ENCODE measurements at regions not wholly inside any gene's neighbourhood (a gene's known extent, or its start where the extent isn't known, plus 50 kb on each side); places are given as distances from the start of the nearest gene placed in this dataset.

GRCh38 chr11:32013603-32014002 lies 77.3 kb upstream of the RCN1 start:
- DNase-seq (ENCODE audit: low read depth, low spot score), result no peak
- TF ChIP-seq, protein P1, sequence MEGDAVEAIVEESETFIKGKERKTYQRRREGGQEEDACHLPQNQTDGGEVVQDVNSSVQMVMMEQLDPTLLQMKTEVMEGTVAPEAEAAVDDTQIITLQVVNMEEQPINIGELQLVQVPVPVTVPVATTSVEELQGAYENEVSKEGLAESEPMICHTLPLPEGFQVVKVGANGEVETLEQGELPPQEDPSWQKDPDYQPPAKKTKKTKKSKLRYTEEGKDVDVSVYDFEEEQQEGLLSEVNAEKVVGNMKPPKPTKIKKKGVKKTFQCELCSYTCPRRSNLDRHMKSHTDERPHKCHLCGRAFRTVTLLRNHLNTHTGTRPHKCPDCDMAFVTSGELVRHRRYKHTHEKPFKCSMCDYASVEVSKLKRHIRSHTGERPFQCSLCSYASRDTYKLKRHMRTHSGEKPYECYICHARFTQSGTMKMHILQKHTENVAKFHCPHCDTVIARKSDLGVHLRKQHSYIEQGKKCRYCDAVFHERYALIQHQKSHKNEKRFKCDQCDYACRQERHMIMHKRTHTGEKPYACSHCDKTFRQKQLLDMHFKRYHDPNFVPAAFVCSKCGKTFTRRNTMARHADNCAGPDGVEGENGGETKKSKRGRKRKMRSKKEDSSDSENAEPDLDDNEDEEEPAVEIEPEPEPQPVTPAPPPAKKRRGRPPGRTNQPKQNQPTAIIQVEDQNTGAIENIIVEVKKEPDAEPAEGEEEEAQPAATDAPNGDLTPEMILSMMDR (conservative IDR thresholded peaks at IDR 0.05), result no peak
- H3K4me1 Mint-ChIP-seq, result no peaks in the 10 kb centered on the region
- H3K9me3 Mint-ChIP-seq, result peaks cover 3% of the 10 kb centered on the region
- H3K27me3 Mint-ChIP-seq (ENCODE audit: low read depth), result peaks cover 33% of the 10 kb centered on the region
- H3K27ac Mint-ChIP-seq (ENCODE audit: unreplicated experiment), result no peak overlapping the region
- no peaks in the 10 kb centered on the region for H3K36me3 Mint-ChIP-seq (ENCODE audit: low read depth)
- H3K4me3 Mint-ChIP-seq, result no peak overlapping the region

- Mint-ChIP-seq H3K4me3 (no peak overlapping the region), H3K36me3 (ENCODE audit: low read depth) (no peaks in the 10 kb centered on the region), H3K27me3 (ENCODE audit: low read depth) (peaks cover 30% of the 10 kb centered on the region), H3K27ac (ENCODE audit: unreplicated experiment) (no peak overlapping the region), H3K4me1 (no peaks in the 10 kb centered on the region), H3K9me3 (peaks cover 3% of the 10 kb centered on the region)
- no peak for DNase-seq (ENCODE audit: low read depth, low spot score)
- TF ChIP-seq, protein P1 (conservative IDR thresholded peaks at IDR 0.05), result no peak
Measured at GRCh38 chr11:32012049-32012448, 78.8 kb upstream of the RCN1 start.

- peaks cover 23% of the 10 kb centered on the region for H3K27me3 Mint-ChIP-seq (ENCODE audit: low read depth)
- H3K4me3 Mint-ChIP-seq, result no peak overlapping the region
- peaks cover 5% of the 10 kb centered on the region for H3K4me1 Mint-ChIP-seq
- peaks cover 3% of the 10 kb centered on the region for H3K9me3 Mint-ChIP-seq
- H3K36me3 Mint-ChIP-seq (ENCODE audit: low read depth), result no peaks in the 10 kb centered on the region
- DNase-seq (ENCODE audit: low read depth, low spot score), result no peak
- H3K27ac Mint-ChIP-seq (ENCODE audit: unreplicated experiment), result peak overlapping the region; percentile 73
- TF ChIP-seq, protein P1 (conservative IDR thresholded peaks at IDR 0.05), result no peak
Measured at GRCh38 chr11:32008880-32009551, 81.9 kb upstream of the RCN1 start.

DNA sequence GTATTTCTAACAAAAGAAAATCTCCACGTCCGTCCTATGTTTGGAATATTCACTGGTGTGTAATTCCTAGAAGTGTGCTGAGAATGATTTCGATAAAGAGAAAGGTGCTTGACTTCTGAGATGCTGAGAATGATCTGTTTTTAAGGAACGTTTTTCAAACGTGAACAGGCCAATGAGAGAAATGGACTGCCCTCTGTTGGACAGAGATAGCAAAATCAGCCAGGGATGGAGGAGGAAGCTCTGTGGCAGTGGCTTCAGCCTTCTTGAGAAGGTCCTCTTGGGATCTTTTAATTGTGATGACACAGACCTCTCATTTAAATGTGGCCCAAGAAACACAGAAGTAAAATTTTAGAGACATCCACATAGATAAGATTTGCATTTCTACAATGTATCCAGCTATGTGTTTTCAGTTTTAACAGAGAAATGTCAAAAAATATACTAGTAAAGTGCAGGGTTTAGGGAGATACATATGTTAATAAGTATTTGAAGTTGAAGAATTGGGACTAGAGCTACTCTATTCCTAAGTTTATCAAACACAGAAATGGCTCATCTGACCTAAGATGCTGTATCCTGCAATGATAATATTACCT lies 84.0 kb upstream of the RCN1 start:
- Mint-ChIP-seq H3K4me1 (peaks cover 5% of the 10 kb centered on the region), H3K36me3 (ENCODE audit: low read depth) (no peaks in the 10 kb centered on the region), H3K4me3 (no peak overlapping the region), H3K9me3 (peaks cover 3% of the 10 kb centered on the region), H3K27ac (ENCODE audit: unreplicated experiment) (no peak overlapping the region), H3K27me3 (ENCODE audit: low read depth) (peaks cover 31% of the 10 kb centered on the region)
- TF ChIP-seq, protein P1 (conservative IDR thresholded peaks at IDR 0.05), result peak; percentile 81
- DNase-seq (ENCODE audit: low read depth, low spot score), result peak; percentile 16

- H3K36me3 Mint-ChIP-seq (ENCODE audit: low read depth), result no peaks in the 10 kb centered on the region
- peaks cover 29% of the 10 kb centered on the region for H3K27me3 Mint-ChIP-seq (ENCODE audit: low read depth)
- no peak overlapping the region for H3K27ac Mint-ChIP-seq (ENCODE audit: unreplicated experiment)
- no peak overlapping the region for H3K4me3 Mint-ChIP-seq
- peaks cover 3% of the 10 kb centered on the region for H3K9me3 Mint-ChIP-seq
- TF ChIP-seq, protein P1 (conservative IDR thresholded peaks at IDR 0.05), result no peak
- H3K4me1 Mint-ChIP-seq, result peaks cover 5% of the 10 kb centered on the region
- no peak for DNase-seq (ENCODE audit: low read depth, low spot score)
Measured at GRCh38 chr11:32005786-32006416, 85.0 kb upstream of the RCN1 start.

Measured in neural crest cell (in vitro differentiated cells).